GM19328 (cell line): ENCODE measurements at regions not wholly inside any gene's neighbourhood (a gene's known extent, or its start where the extent isn't known, plus 50 kb on each side); places are given as distances from the start of the nearest gene placed in this dataset.

ENCODE experiments used
- ATAC-seq: cut with Tn5 transposase; IDR thresholded peaks from one replicate; pipeline ENCODE4 v1.9.1; 2021; ENCODE audit warnings: mild to moderate bottlenecking, moderate library complexity; ENCODE audit not compliant: unreplicated experiment

- ATAC-seq = no peak
These were observed 468.0 kb downstream of the HTR7 start for GRCh38 chr10:90389876-90390275.

GRCh38 chr10:90394311-90394710 is 463.5 kb downstream of the HTR7 start:
- ATAC-seq = no peak

GRCh38 chr10:90396721-90397120 is 461.1 kb downstream of the HTR7 start:
- no peak for ATAC-seq

- ATAC-seq = no peak
These were observed 459.3 kb downstream of the HTR7 start for GRCh38 chr10:90398566-90398965.

GRCh38 chr10:90399782-90400181 is 458.1 kb downstream of the HTR7 start:
- no peak for ATAC-seq

- ATAC-seq = no peak
These were observed 454.4 kb downstream of the HTR7 start for GRCh38 chr10:90403211-90404000.

GRCh38 chr10:90407131-90407530 is 450.7 kb downstream of the HTR7 start:
- no peak for ATAC-seq

GRCh38 chr10:90407851-90408250 is 450.0 kb downstream of the HTR7 start:
- no peak for ATAC-seq

GRCh38 chr10:90412582-90412981 is 445.3 kb downstream of the HTR7 start:
- ATAC-seq = no peak

- ATAC-seq = no peak
These were observed 444.6 kb downstream of the HTR7 start for GRCh38 chr10:90413196-90413595.

- no peak for ATAC-seq
These were observed 442.9 kb downstream of the HTR7 start for GRCh38 chr10:90414926-90415325.

GRCh38 chr10:90417029-90417428 is 440.8 kb downstream of the HTR7 start:
- ATAC-seq = no peak

GRCh38 chr10:90417476-90418210 is 440.2 kb downstream of the HTR7 start:
- ATAC-seq = no peak

GRCh38 chr10:90418869-90419652 is 438.8 kb downstream of the HTR7 start:
- no peak for ATAC-seq

GRCh38 chr10:90420637-90421318 is 437.1 kb downstream of the HTR7 start:
- ATAC-seq = peak; percentile 64

GRCh38 chr10:90421874-90422273 is 436.0 kb downstream of the HTR7 start:
- no peak for ATAC-seq

- ATAC-seq = no peak
These were observed 433.1 kb downstream of the HTR7 start for GRCh38 chr10:90424730-90425129.

GRCh38 chr10:90430186-90430585 is 427.7 kb downstream of the HTR7 start:
- ATAC-seq = no peak

GRCh38 chr10:90432866-90433265 is 425.0 kb downstream of the HTR7 start:
- ATAC-seq = no peak

GRCh38 chr10:90435296-90435695 is 422.5 kb downstream of the HTR7 start:
- ATAC-seq = no peak

GRCh38 chr10:90437452-90437851 is 420.4 kb downstream of the HTR7 start:
- ATAC-seq = no peak
